Heart right ventricle (tissue), 16 donors: ENCODE measurements at regions not wholly inside any gene's neighbourhood (a gene's known extent, or its start where the extent isn't known, plus 50 kb on each side); places are given as distances from the start of the nearest gene placed in this dataset.

Experiments used
- ATAC-seq, 8 donors: fragments of 200-7000 bp; cut with Tn5 transposase; one replicate each; pipeline ENCODE4 v1.9.1; 2020; ENCODE audit warnings: mild to moderate bottlenecking in 8 of 8, moderate library complexity in 8 of 8, moderate number of reproducible peaks in 1 of 8
- DNase-seq, 2 donors: peaks; one replicate each; pipeline ENCODE4 v3.0.0-alpha.2; 2020
- H3K27ac ChIP-seq, 10 donors: fragments of 200-600 bp; sonication (generic) in 2 of 10; one replicate each; pipeline versions ENCODE4 v1.5.0 to v1.8.0; 2020 to 2022; ENCODE audit warnings: mild to moderate bottlenecking in 3 of 10
- H3K27me3 ChIP-seq, 7 donors: fragments of 200-600 bp; one replicate each; pipeline ENCODE4 v1.8.0; 2021 to 2022; ENCODE audit warnings: mild to moderate bottlenecking in 2 of 7
- H3K36me3 ChIP-seq, 9 donors: fragments of 200-600 bp; sonication (generic) in 1 of 9; one replicate each; pipeline versions ENCODE4 v1.5.0 to v1.8.0; 2020 to 2022; ENCODE audit warnings: mild to moderate bottlenecking in 2 of 9
- H3K4me1 ChIP-seq, 9 donors: fragments of 200-600 bp; sonication (generic) in 1 of 9; one replicate each; pipeline versions ENCODE4 v1.5.0 to v1.8.0; 2020 to 2022; ENCODE audit warnings: mild to moderate bottlenecking in 4 of 9
- H3K4me3 ChIP-seq, 10 donors: fragments of 200-600 bp; sonication (generic) in 2 of 10; one replicate each; pipeline versions ENCODE4 v1.5.0 to v1.8.0; 2020 to 2022; ENCODE audit warnings: mild to moderate bottlenecking in 7 of 10, moderate library complexity in 2 of 10
- H3K9me3 ChIP-seq, 11 donors: fragments of 200-600 bp in 10 of 11; sonication (generic) in 2 of 11; one replicate each; pipeline versions ENCODE4 v1.5.0 to v1.8.0; 2013 to 2022; ENCODE audit warnings: mild to moderate bottlenecking in 2 of 11, control low read depth in 1 of 11, moderate library complexity in 1 of 11
- CTCF ChIP-seq, 9 donors: fragments of 200-600 bp; sonication (generic) in 2 of 9; IDR thresholded peaks; one replicate each; pipeline versions ENCODE4 v1.5.0 to v1.8.0; 2021 to 2022; ENCODE audit warnings: antibody characterized with exemption in 9 of 9, mild to moderate bottlenecking in 5 of 9, moderate library complexity in 1 of 9
- WGBS, 2 donors: extraction: QIAGEN DNeasy Blood & Tissue Kit; methylation state at CpG; one replicate each; pipeline ENCODE4 v1.1.7; 2013; ENCODE audit warnings: inconsistent platforms in 1 of 2; 5-methylcytosine and 5-hydroxymethylcytosine counted together
- intact Hi-C, 10 donors: fragments of 100-400 bp; cut with DNase I; formaldehyde crosslinking; loops; one replicate each; pipeline versions ENCODE4 v1.11.1 to v1.14.2; 2022
- donor health status: Arrhythmogenic right ventricular cardiomyopathy.
- donor health status: ischemic (EF 13 %, LVEDD 7.1; RV severe dilation, severe dysfunction).
- donor health status: healthy with polysubstance abuse.
- donor health status: DM: no; HTN: yes; CAD: no.
- donor health status: DM: no; HTN: no; CAD: no.
- donor health status: ischemic (EF 25% LVEDD 6.9; RV normal size, moderate dysfunction).
- donor health status: ischemic (EF 25% LVEDD 5.7; RV mildly dilated, moderate dysfunction).
- donor health status: healthy.
- donor health status: DM: yes; HTN: yes; CAD: no.
- donor health status: Ischemic cardiomyopathy.
- donor health status: ischemic (EF 35%, LVEDD 5.7; RV mildly dilated, moderate dysfunction).
- donor health status: nonischemic (EF 11% LVEDD 7.7; RV severe dilation, severe dysfunction).
- donor health status: DM: yes; HTN: yes; CAD: no.
- donor health status: PGD.
- donor health status: ischemic (EF 29% LVEDD 5.4; RV normal size, mild dysfunction).
- donor health status: nonischemic (EF 23%, LVEDD 6.1; RV moderate dilation, normal function).

GRCh38 chr1:193677874-193678273 lies 491.5 kb upstream of the B3GALT2 start:
- no peak for DNase-seq
- Histone ChIP-seq H3K36me3 (no peaks in the 10 kb centered on the region), H3K4me3 (no peak overlapping the region), H3K27ac (no peak overlapping the region), H3K4me1 (peaks cover 0 to 14% (median 0%) of the 10 kb centered on the region in 9 donors), H3K9me3 (no peaks in the 10 kb centered on the region), H3K27me3 (no peaks in the 10 kb centered on the region)
- no peak for ATAC-seq
- WGBS, 2 donors, result 41 to 54% methylated on average over 3 of the region's 3 CpGs
- TF ChIP-seq CTCF (IDR thresholded peaks at IDR 0.05), result no peak
- intact Hi-C loops, result loop anchor here in 1 of 10 donors (10.0 kb wide), 1 partner anchor 277 kb away; no protein-coding TSS in a partner anchor

GRCh38 chr1:193676996-193677549 lies 490.7 kb upstream of the B3GALT2 start:
- no peak overlapping the region for H3K4me3 ChIP-seq
- H3K4me1 ChIP-seq, result peaks cover 0 to 14% (median 0%) of the 10 kb centered on the region in 9 donors
- WGBS, 2 donors, result 51 to 52% methylated on average over 2 of the region's 2 CpGs
- no peak for ATAC-seq
- DNase-seq, result no peak
- TF ChIP-seq CTCF (IDR thresholded peaks at IDR 0.05), result no peak
- intact Hi-C loops, result loop anchor here in 1 of 10 donors (10.0 kb wide), 1 partner anchor 278 kb away; no protein-coding TSS in a partner anchor
- H3K27ac ChIP-seq, result no peak overlapping the region
- H3K36me3 ChIP-seq, result no peaks in the 10 kb centered on the region
- no peaks in the 10 kb centered on the region for H3K9me3 ChIP-seq
- no peaks in the 10 kb centered on the region for H3K27me3 ChIP-seq

GRCh38 chr1:193674292-193674944 lies 488.0 kb upstream of the B3GALT2 start:
- intact Hi-C loops, result loop anchor here in 1 of 10 donors (10.0 kb wide), 1 partner anchor 280 kb away; no protein-coding TSS in a partner anchor
- no peak for ATAC-seq

More at GRCh38 chr1:193674292-193674944, 488.0 kb upstream of the B3GALT2 start:
- no peak for DNase-seq
- Histone ChIP-seq H3K4me1 (no peaks in the 10 kb centered on the region), H3K9me3 (peaks cover 0 to 2% (median 0%) of the 10 kb centered on the region in 11 donors), H3K27me3 (no peaks in the 10 kb centered on the region), H3K4me3 (no peak overlapping the region), H3K27ac (no peak overlapping the region), H3K36me3 (no peaks in the 10 kb centered on the region)
- 67 to 79% methylated on average over 7 of the region's 7 CpGs for WGBS, 2 donors
- TF ChIP-seq CTCF (IDR thresholded peaks at IDR 0.05), result no peak
